OCI-LY3 (cell line): ENCODE measurements at regions not wholly inside any gene's neighbourhood (a gene's known extent, or its start where the extent isn't known, plus 50 kb on each side); places are given as distances from the start of the nearest gene placed in this dataset.

Source experiments
- H2AFZ ChIP-seq: fragments of 200-600, 300-600 bp; shearing (Covaris generic); 2 replicates; pipeline ENCODE4 v1.6.0; 2014; ENCODE audit warnings: antibody characterized with exemption, low read depth, low read length
- H3K27ac ChIP-seq: fragments of 200-600, 300-600 bp; sonication (generic); 2 replicates; pipeline ENCODE4 v1.5.1; 2014; ENCODE audit warnings: mild to moderate bottlenecking, low read length, moderate library complexity, mixed read lengths
- H3K27me3 ChIP-seq: fragments of 200-600, 300-600 bp; sonication (generic); 2 replicates; pipeline ENCODE4 v1.6.1; 2014; ENCODE audit warnings: low read depth, low read length, mixed read lengths
- H3K36me3 ChIP-seq: fragments of 200-600, 300-600 bp; sonication (generic); replicated peaks from 2 replicates; pipeline ENCODE3; 2014; ENCODE audit warnings: low read depth, low read length, mixed read lengths
- H3K4me1 ChIP-seq: fragments of 300-600, 200-600 bp; sonication (generic); 2 replicates; pipeline ENCODE4 v1.6.1; 2014; ENCODE audit warnings: low read length, mixed read lengths
- H3K4me2 ChIP-seq: fragments of 200-600, 300-600 bp; sonication (generic); 2 replicates; pipeline ENCODE4 v1.6.1; 2014; ENCODE audit warnings: low read length, mixed read lengths
- H3K4me3 ChIP-seq: fragments of 300-600, 200-600 bp; sonication (generic); 2 replicates; pipeline ENCODE4 v1.5.1; 2014; ENCODE audit warnings: antibody characterized with exemption, mild to moderate bottlenecking, low read length, moderate library complexity
- H3K79me2 ChIP-seq: fragments of 300-600, 200-600 bp; shearing (Covaris generic); 2 replicates; pipeline ENCODE4 v1.6.1; 2014; ENCODE audit warnings: mild to moderate bottlenecking, low read length, mixed read lengths
- H3K9ac ChIP-seq: fragments of 300-600, 200-600 bp; shearing (Covaris generic); 2 replicates; pipeline ENCODE4 v1.6.0; 2014; ENCODE audit warnings: mild to moderate bottlenecking, low read length, moderate library complexity
- H3K9me3 ChIP-seq: fragments of 200-600, 300-600 bp; shearing (Covaris generic); 2 replicates; pipeline ENCODE4 v1.6.1; 2014; ENCODE audit warnings: low read length, mixed read lengths; ENCODE audit not compliant: insufficient read depth
- H4K20me1 ChIP-seq: fragments of 200-600, 300-600 bp; sonication (generic); 2 replicates; pipeline ENCODE4 v1.6.1; 2016; ENCODE audit warnings: low read length, mixed read lengths; ENCODE audit not compliant: insufficient read depth
- CTCF ChIP-seq: fragments of 200-600, 300-600 bp; sonication (generic); IDR thresholded peaks from 2 replicates; pipeline ENCODE4 v1.5.1; 2014; ENCODE audit warnings: antibody characterized with exemption, low read length, low read depth
- EZH2phosphoT487 ChIP-seq: fragments of 200-600 bp; shearing (Covaris generic); IDR thresholded peaks from 2 replicates; pipeline ENCODE4 v1.6.1; 2018; ENCODE audit warnings: antibody characterized with exemption, mixed run types, low read depth

- H3K9ac ChIP-seq, result no peak overlapping the region
- no peak overlapping the region for H3K4me3 ChIP-seq
- no peaks in the 10 kb centered on the region for H3K9me3 ChIP-seq
- H3K27ac ChIP-seq, result no peak overlapping the region
- no peaks in the 10 kb centered on the region for H3K4me1 ChIP-seq
- H3K4me2 ChIP-seq, result no peak overlapping the region
- peaks cover 2% of the 10 kb centered on the region for H3K36me3 ChIP-seq
- no peak overlapping the region for H2AFZ ChIP-seq
- no peaks in the 10 kb centered on the region for H3K79me2 ChIP-seq
- no peaks in the 10 kb centered on the region for H3K27me3 ChIP-seq
- H4K20me1 ChIP-seq, result no peaks in the 10 kb centered on the region
- TF ChIP-seq EZH2phosphoT487 (no peak), CTCF (no peak)
Observed at GRCh38 chr3:74413547-74414241, 200.8 kb downstream of the CNTN3 start.

- no peaks in the 10 kb centered on the region for H3K27me3 ChIP-seq
- H2AFZ ChIP-seq, result no peak overlapping the region
- no peaks in the 10 kb centered on the region for H4K20me1 ChIP-seq
- no peak overlapping the region for H3K9ac ChIP-seq
- H3K4me1 ChIP-seq, result no peaks in the 10 kb centered on the region
- H3K36me3 ChIP-seq, result peaks cover 2% of the 10 kb centered on the region
- no peak for TF ChIP-seq CTCF
- no peak for TF ChIP-seq EZH2phosphoT487
- no peak overlapping the region for H3K4me2 ChIP-seq
- no peaks in the 10 kb centered on the region for H3K79me2 ChIP-seq
- H3K4me3 ChIP-seq, result no peak overlapping the region
- H3K27ac ChIP-seq, result no peak overlapping the region
- no peaks in the 10 kb centered on the region for H3K9me3 ChIP-seq
Observed at GRCh38 chr3:74410276-74410941, 204.1 kb downstream of the CNTN3 start.

- Histone ChIP-seq H3K27ac (no peak overlapping the region), H3K27me3 (no peaks in the 10 kb centered on the region), H3K9ac (no peak overlapping the region), H3K4me1 (no peaks in the 10 kb centered on the region), H4K20me1 (no peaks in the 10 kb centered on the region), H3K36me3 (peaks cover 2% of the 10 kb centered on the region), H2AFZ (no peak overlapping the region), H3K9me3 (no peaks in the 10 kb centered on the region), H3K79me2 (no peaks in the 10 kb centered on the region), H3K4me3 (no peak overlapping the region), H3K4me2 (no peak overlapping the region)
- TF ChIP-seq EZH2phosphoT487, result no peak
- TF ChIP-seq CTCF, result no peak
Observed at GRCh38 chr3:74409066-74409465, 205.4 kb downstream of the CNTN3 start.

GRCh38 chr3:74403307-74403706 lies 211.2 kb downstream of the CNTN3 start:
- no peak overlapping the region for H3K27ac ChIP-seq
- H3K4me2 ChIP-seq, result no peak overlapping the region
- no peaks in the 10 kb centered on the region for H3K79me2 ChIP-seq
- H3K4me3 ChIP-seq, result no peak overlapping the region
- TF ChIP-seq CTCF, result no peak
- TF ChIP-seq EZH2phosphoT487, result no peak
- no peak overlapping the region for H3K9ac ChIP-seq
- no peaks in the 10 kb centered on the region for H3K36me3 ChIP-seq
- no peaks in the 10 kb centered on the region for H3K4me1 ChIP-seq
- H4K20me1 ChIP-seq, result no peaks in the 10 kb centered on the region
- no peaks in the 10 kb centered on the region for H3K9me3 ChIP-seq
- no peaks in the 10 kb centered on the region for H3K27me3 ChIP-seq
- no peak overlapping the region for H2AFZ ChIP-seq
